Endodermal cell (in vitro differentiated cells): ENCODE measurements at regions not wholly inside any gene's neighbourhood (a gene's known extent, or its start where the extent isn't known, plus 50 kb on each side); places are given as distances from the start of the nearest gene placed in this dataset.

Experiments used
- DNase-seq: peaks from one replicate; pipeline ENCODE4 v3.0.0-alpha.2; 2017
- H3K27ac ChIP-seq: 2 replicates; pipeline ENCODE4 v1.5.1; 2013; ENCODE audit warnings: mild to moderate bottlenecking, low read depth, low read length, moderate library complexity
- H3K27me3 ChIP-seq: 2 replicates; pipeline ENCODE4 v1.6.1; 2013; ENCODE audit warnings: mild to moderate bottlenecking, low read length, moderate library complexity; ENCODE audit not compliant: insufficient read depth, control insufficient read depth, poor library complexity, severe bottlenecking
- H3K36me3 ChIP-seq: 2 replicates; pipeline ENCODE4 v1.7.0; 2013; ENCODE audit warnings: mild to moderate bottlenecking, low read length, moderate library complexity; ENCODE audit not compliant: control insufficient read depth, insufficient read depth
- H3K4me1 ChIP-seq: one replicate; pipeline ENCODE4 v1.7.0; 2013; ENCODE audit warnings: low read length; ENCODE audit not compliant: control insufficient read depth, insufficient read depth
- H3K4me3 ChIP-seq: 2 replicates; pipeline ENCODE4 v1.5.1; 2013; ENCODE audit warnings: mild to moderate bottlenecking, low read length, moderate library complexity
- H3K9ac ChIP-seq: 2 replicates; pipeline ENCODE4 v1.6.1; 2013; ENCODE audit warnings: mild to moderate bottlenecking, low read length, moderate library complexity; ENCODE audit not compliant: poor library complexity, severe bottlenecking; ENCODE audit errors: extremely low read depth
- H3K9me3 ChIP-seq: 2 replicates; pipeline ENCODE4 v1.6.1; 2013; ENCODE audit warnings: mild to moderate bottlenecking, low read length, moderate library complexity; ENCODE audit not compliant: control insufficient read depth
- H3K27ac Mint-ChIP-seq: 2 replicates; pipeline ENCODE4 v1.8.0; 2020; ENCODE audit warnings: mixed read lengths
- H3K27me3 Mint-ChIP-seq: 2 replicates; pipeline ENCODE4 v1.8.0; 2021; ENCODE audit warnings: mild to moderate bottlenecking, mixed read lengths; ENCODE audit not compliant: insufficient read depth
- H3K36me3 Mint-ChIP-seq: 2 replicates; pipeline ENCODE4 v1.8.0; 2020; ENCODE audit warnings: low read depth, mixed read lengths
- H3K4me1 Mint-ChIP-seq: 2 replicates; pipeline ENCODE4 v1.8.0; 2020; ENCODE audit warnings: mixed read lengths
- H3K4me3 Mint-ChIP-seq: 2 replicates; pipeline ENCODE4 v1.8.0; 2020; ENCODE audit warnings: mild to moderate bottlenecking, moderate library complexity, mixed read lengths
- H3K9me3 Mint-ChIP-seq: 2 replicates; pipeline ENCODE4 v1.8.0; 2020; ENCODE audit warnings: mild to moderate bottlenecking, mixed read lengths
- CTCF ChIP-seq: fragments of 200-600 bp; sonication (generic); conservative IDR thresholded peaks from 2 replicates; pipeline ENCODE4 v1.5.0; 2021; ENCODE audit warnings: antibody characterized with exemption, mild to moderate bottlenecking
- WGBS, 2 experiments: methylation state at CpG; one replicate each; pipeline versions ENCODE4 v1.1.5 to v1.1.7; 2013; ENCODE audit warnings: missing lambda C conversion rate in 2 of 2, mixed read lengths in 1 of 2; ENCODE audit not compliant: insufficient coverage in 1 of 2, insufficient read length in 1 of 2; 5-methylcytosine and 5-hydroxymethylcytosine counted together

GRCh38 chr3:177688152-177688551 is 490.9 kb upstream of the TBL1XR1 start:
- peaks cover 6% of the 10 kb centered on the region for H3K4me1 Mint-ChIP-seq
- H3K27me3 Mint-ChIP-seq = no peaks in the 10 kb centered on the region
- peaks cover under 1% of the 10 kb centered on the region for H3K4me1 ChIP-seq
- no peaks in the 10 kb centered on the region for H3K9me3 Mint-ChIP-seq
- no peaks in the 10 kb centered on the region for H3K9me3 ChIP-seq
- H3K9ac ChIP-seq = no peak overlapping the region
- no peaks in the 10 kb centered on the region for H3K27me3 ChIP-seq
- H3K4me3 Mint-ChIP-seq = no peak overlapping the region
- H3K36me3 Mint-ChIP-seq = no peaks in the 10 kb centered on the region
- 92 to 95% methylated on average over 5 of the region's 5 CpGs for WGBS, 2 experiments
- no peak for TF ChIP-seq CTCF
- no peak overlapping the region for H3K27ac Mint-ChIP-seq
- no peak overlapping the region for H3K4me3 ChIP-seq
- DNase-seq = no peak
- H3K27ac ChIP-seq = no peak overlapping the region
- H3K36me3 ChIP-seq = no peaks in the 10 kb centered on the region

GRCh38 chr3:177689077-177689476 is 491.8 kb upstream of the TBL1XR1 start:
- 82% methylated on average over 3 of the region's 3 CpGs; no CpG with 5 or more reads in 1 of the 2 experiments for WGBS, 2 experiments
- TF ChIP-seq CTCF = no peak
- Mint-ChIP-seq H3K9me3 (no peaks in the 10 kb centered on the region), H3K27ac (no peak overlapping the region), H3K36me3 (no peaks in the 10 kb centered on the region), H3K27me3 (no peaks in the 10 kb centered on the region), H3K4me3 (no peak overlapping the region), H3K4me1 (peaks cover 4% of the 10 kb centered on the region)
- Histone ChIP-seq H3K27me3 (no peaks in the 10 kb centered on the region), H3K36me3 (no peaks in the 10 kb centered on the region), H3K4me1 (peaks cover 6% of the 10 kb centered on the region), H3K27ac (no peak overlapping the region), H3K4me3 (no peak overlapping the region), H3K9me3 (no peaks in the 10 kb centered on the region), H3K9ac (no peak overlapping the region)
- DNase-seq = no peak

GRCh38 chr3:177689869-177690268 is 492.6 kb upstream of the TBL1XR1 start:
- Histone ChIP-seq H3K9me3 (no peaks in the 10 kb centered on the region), H3K4me1 (peaks cover 6% of the 10 kb centered on the region), H3K36me3 (no peaks in the 10 kb centered on the region), H3K27me3 (no peaks in the 10 kb centered on the region), H3K9ac (no peak overlapping the region), H3K27ac (no peak overlapping the region), H3K4me3 (no peak overlapping the region)
- H3K27me3 Mint-ChIP-seq = no peaks in the 10 kb centered on the region
- TF ChIP-seq CTCF = no peak
- H3K4me3 Mint-ChIP-seq = no peak overlapping the region
- no peak overlapping the region for H3K27ac Mint-ChIP-seq
- WGBS, 2 experiments = 93% methylated on average over 2 of the region's 4 CpGs; no CpG with 5 or more reads in 1 of the 2 experiments
- DNase-seq = no peak
- H3K36me3 Mint-ChIP-seq = no peaks in the 10 kb centered on the region
- H3K4me1 Mint-ChIP-seq = peaks cover 8% of the 10 kb centered on the region
- no peaks in the 10 kb centered on the region for H3K9me3 Mint-ChIP-seq
